Cerebellar nuclear complex (tissue), 1 donor: ENCODE measurements at regions not wholly inside any gene's neighbourhood (a gene's known extent, or its start where the extent isn't known, plus 50 kb on each side); places are given as distances from the start of the nearest gene placed in this dataset.

Source experiments
- DNase-seq, 2 experiments: peaks; one replicate each; lab custom pipeline; 2025; lab: John Stamatoyannopoulos, UW

- no peak for DNase-seq
These were observed 235.4 kb downstream of the EBLN2 start for GRCh38 chr3:73296859-73297258.

- no peak for DNase-seq
These were observed 237.1 kb downstream of the EBLN2 start for GRCh38 chr3:73298243-73299183.

- DNase-seq = no peak
These were observed 237.8 kb downstream of the EBLN2 start for GRCh38 chr3:73299184-73299691.

- DNase-seq = no peak
These were observed 252.9 kb downstream of the EBLN2 start for GRCh38 chr3:73314151-73314951.

- no peak for DNase-seq
These were observed 254.2 kb downstream of the EBLN2 start for GRCh38 chr3:73315706-73316105.

- no peak for DNase-seq
These were observed 257.8 kb downstream of the EBLN2 start for GRCh38 chr3:73319179-73319769.

- no peak for DNase-seq
These were observed 260.0 kb downstream of the EBLN2 start for GRCh38 chr3:73321286-73321999.

- no peak for DNase-seq
These were observed 263.0 kb downstream of the EBLN2 start for GRCh38 chr3:73324203-73325155.

GRCh38 chr3:73326396-73326795 lies 264.9 kb downstream of the EBLN2 start:
- no peak for DNase-seq

- DNase-seq = no peak
These were observed 265.6 kb downstream of the EBLN2 start for GRCh38 chr3:73327052-73327451.
